SH-SY5Y (cell line): ENCODE measurements at regions not wholly inside any gene's neighbourhood (a gene's known extent, or its start where the extent isn't known, plus 50 kb on each side); places are given as distances from the start of the nearest gene placed in this dataset.

Experiments used
- GATA2 ChIP-seq: IDR thresholded peaks from 2 replicates; pipeline ENCODE4 v1.6.1; 2011; ENCODE audit warnings: mild to moderate bottlenecking, low read depth, low read length
- GATA3 ChIP-seq: IDR thresholded peaks from 2 replicates; pipeline ENCODE4 v1.6.1; 2011; ENCODE audit warnings: low read depth, mild to moderate bottlenecking, low read length, moderate library complexity

GRCh38 chr2:183519371-183520056, 395.3 kb downstream of the NUP35 start:
- TF ChIP-seq GATA3 (no peak), GATA2 (no peak)

DNA sequence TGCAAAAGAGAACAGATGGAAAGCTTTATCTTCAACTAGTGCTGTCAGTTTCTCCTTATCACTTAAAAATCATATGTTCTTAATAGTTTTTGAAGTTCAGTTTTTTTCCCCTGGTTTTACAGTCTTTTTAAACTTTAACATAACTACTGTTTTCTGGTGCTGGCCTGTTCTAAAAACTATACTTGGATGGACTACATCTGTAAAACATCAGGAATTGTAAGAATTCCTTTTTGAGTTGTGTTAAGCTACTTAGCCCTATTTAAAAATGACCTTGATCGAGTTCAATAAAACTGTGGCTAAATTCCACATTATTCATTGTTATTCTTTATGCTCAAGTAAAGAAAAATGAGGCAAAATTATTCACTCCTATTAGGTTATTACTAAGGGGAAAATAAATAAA, 397.7 kb downstream of the NUP35 start:
- TF ChIP-seq GATA3: no peak
- no peak for TF ChIP-seq GATA2

DNA sequence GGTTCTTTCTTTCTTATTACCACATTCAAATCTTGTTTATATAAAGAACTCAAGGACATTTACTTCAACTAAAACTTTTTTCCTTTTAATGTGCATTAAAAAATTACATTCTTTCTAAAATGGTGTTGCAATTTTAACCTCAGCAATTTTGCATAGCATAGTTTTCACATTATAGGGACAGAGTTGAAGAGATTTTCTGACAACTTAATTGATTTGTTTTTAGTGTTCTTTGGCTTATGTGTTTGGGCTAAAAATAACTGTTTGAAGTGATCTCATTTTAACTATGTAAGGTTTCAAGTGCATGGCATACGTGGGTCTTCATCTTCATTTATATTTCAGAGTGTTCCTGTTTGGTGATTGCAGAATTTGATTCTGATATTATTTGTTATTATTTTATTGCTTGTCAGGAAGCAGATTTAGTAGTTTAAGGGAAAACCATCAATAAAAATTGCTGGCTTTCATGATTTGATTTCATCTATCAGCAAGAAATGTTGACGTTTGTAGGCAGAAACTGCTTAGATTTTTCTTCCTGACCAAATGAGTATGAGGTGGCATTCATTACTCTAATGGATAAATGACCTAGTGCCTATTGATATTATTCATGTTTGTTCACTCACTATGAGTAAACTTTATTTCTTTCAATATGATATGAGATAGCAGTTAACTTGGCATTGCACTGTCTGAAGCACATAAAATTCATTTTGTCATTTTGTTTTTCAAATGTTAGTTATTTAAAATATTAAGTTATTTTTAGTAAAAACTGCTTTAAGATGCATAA, 398.4 kb downstream of the NUP35 start:
- TF ChIP-seq GATA2 (no peak), GATA3 (no peak)

- TF ChIP-seq GATA3 (no peak), GATA2 (no peak)
These were observed 406.2 kb downstream of the NUP35 start for GRCh38 chr2:183530333-183530901.

DNA sequence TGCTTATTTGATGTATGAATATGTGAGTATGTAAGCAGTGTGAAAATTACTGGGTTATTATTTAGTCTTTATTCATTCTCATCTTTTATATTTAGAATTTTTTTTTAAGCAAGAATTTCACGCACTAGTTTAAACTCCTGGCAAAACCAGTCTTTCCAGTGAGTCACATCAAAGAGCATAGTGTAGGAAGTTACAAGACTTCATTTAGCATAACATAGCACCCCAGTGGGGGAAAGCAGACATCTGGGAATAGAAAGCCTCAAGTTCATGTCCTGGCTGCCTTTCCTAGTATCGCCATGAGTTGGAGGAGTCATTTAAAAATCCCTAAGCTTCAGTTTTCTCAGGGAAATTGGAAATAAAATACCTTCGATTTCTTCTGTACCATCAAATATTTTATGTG, 408.3 kb downstream of the NUP35 start:
- no peak for TF ChIP-seq GATA3
- TF ChIP-seq GATA2: no peak

- TF ChIP-seq GATA3 (no peak), GATA2 (no peak)
These were observed 408.8 kb downstream of the NUP35 start for GRCh38 chr2:183533021-183533420.

- TF ChIP-seq GATA3 (no peak), GATA2 (no peak)
These were observed 412.0 kb downstream of the NUP35 start for GRCh38 chr2:183536290-183536689.

DNA sequence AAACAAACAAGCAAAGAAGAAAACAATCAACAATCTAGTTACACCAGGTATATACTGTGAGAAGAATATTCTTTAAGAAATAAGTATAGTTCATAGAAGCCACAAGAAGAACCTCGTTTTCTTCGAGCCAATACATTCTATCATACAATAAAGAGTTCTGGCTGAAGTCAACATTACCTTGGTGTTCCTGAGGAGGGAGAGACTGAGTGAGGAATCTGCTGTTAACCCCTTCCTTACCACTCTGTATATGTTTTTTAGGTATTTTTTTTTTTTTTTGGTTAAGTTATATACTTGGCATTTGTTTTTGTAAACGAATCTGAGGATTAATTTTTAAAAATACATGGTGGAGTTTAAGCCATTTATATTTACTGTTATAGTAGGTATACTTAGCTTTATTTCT, 412.5 kb downstream of the NUP35 start:
- no peak for TF ChIP-seq GATA3
- no peak for TF ChIP-seq GATA2

DNA sequence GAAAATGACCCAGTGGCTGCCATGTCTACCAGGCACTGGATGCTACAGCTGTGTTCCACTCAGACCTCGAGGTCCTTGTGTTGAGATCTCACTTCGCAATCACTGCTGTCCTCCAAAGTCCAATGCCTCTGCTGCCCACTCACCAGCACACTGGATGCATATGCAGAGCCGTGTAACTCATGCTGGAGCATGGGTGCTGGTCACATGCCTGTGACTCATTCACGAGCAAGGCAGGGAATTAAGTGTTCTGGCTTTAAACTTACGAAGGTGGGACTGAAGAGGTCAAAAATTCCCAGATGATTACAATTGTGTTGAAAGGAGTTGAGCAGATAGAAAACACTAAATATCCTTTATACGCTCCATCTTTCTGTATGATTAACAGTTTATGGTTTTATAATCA, 417.5 kb downstream of the NUP35 start:
- TF ChIP-seq GATA3 (no peak), GATA2 (no peak)

GRCh38 chr2:183542606-183543005, 418.4 kb downstream of the NUP35 start:
- TF ChIP-seq GATA3 (no peak), GATA2 (no peak)

DNA sequence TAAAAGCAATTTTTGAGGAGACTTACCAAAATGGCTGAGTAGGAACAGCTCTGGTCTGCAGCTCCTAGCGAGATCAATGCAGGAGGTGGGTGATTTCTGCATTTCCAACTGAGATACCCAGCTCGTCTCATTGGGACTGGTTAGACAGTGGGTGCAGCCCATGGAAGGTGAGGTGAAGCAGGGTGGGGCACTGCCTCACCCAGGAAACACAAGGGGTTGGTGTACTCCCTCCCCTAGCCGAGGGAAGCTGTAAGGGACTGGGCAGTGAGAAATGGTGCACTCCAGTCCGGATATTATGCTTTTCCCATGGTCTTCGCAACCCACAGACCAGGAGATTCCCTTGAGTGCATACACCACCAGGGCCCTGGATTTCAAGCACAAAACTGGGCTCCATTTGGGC, 419.0 kb downstream of the NUP35 start:
- TF ChIP-seq GATA2 (no peak), GATA3 (no peak)

DNA sequence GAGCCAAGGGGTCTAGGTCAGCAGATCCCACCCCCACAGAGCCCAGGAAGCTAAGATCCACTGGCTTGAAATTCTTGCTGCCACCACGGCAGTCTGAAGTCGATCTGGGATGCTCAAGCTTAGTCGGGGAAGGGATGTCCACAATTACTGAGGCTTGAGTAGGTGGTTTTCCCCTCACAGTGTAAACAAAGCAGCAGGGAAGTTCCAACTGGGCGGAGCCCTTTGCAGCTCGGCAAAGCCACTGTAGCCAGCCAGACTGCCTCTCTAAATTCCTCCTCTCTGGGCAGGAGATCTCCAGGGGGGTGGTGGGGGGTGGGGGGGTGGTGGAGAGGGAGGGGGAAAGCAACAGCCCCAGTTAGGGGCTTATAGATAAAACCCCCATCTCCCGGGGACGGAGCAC, 419.5 kb downstream of the NUP35 start:
- TF ChIP-seq GATA2: no peak
- TF ChIP-seq GATA3: no peak

GRCh38 chr2:183552716-183553115, 428.5 kb downstream of the NUP35 start:
- TF ChIP-seq GATA2: no peak
- no peak for TF ChIP-seq GATA3

DNA sequence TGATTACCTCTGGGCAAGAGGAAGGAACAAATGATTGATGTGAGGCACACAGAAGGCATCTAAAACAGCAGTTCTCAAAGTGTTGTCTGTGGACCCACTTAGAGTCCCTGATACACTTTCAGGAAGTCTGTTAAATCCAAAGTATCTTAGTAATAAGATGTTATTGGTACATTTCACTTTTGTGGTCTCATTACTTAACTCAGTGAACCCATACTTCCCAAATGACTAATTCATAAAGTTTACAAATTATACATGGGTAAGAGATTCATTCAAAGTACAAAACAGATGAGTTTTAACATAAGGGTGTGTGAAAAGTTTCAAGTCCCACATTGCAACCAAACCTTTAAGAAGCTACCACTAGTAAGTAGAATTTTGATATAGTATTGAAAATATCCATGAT, 440.5 kb downstream of the NUP35 start:
- no peak for TF ChIP-seq GATA2
- no peak for TF ChIP-seq GATA3

DNA sequence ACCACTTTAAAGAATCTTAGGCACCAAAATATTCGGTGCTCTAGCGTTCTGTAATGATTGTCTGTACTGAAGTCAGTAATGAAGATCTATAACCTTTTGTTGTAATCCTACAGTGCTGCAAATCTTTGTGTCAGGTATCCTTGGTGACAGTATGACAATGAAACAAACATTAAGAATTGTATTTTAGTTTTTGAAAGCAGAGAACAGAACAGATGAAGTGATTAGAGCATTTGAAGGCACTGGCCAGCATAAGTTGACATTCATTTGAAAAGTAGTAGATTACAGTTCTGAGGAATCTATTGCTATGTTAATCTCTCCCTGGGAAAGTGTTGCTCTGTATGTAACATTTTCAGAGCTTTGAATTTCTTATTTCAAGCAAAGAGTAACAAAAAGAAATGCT, 451.2 kb downstream of the NUP35 start:
- TF ChIP-seq GATA2: no peak
- TF ChIP-seq GATA3: no peak

DNA sequence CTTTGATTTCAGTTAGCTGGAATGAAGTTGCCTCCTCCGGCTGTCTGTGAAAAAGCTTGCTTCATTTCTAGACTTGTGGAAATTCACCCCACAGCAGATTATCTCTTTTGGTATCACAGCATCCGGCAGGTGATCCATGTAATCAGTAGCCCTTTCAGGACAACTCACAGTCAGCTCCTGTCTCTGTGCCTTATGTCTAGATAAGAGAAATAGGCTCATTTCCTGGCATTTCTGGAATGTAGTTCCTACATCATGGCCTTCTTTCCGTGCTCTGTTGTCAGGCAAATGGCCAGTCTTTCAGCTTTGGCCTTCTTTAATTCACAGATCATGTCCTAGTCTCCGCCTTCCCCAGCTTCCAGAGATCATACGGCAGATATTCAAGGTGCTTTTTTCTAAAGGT, 455.4 kb downstream of the NUP35 start:
- TF ChIP-seq GATA2: no peak
